Peyer's patch (tissue), 4 donors: ENCODE measurements at regions not wholly inside any gene's neighbourhood (a gene's known extent, or its start where the extent isn't known, plus 50 kb on each side); places are given as distances from the start of the nearest gene placed in this dataset.
"Not testable (repeated sequence)": the region's sequence is repeated elsewhere in the genome, so short reads cannot be mapped to it uniquely, and the experiment has no call there.

Source experiments
- DNase-seq, 3 donors: peaks; one replicate each; pipeline ENCODE4 v3.0.0-alpha.2; 2017 to 2019
- H3K27ac ChIP-seq, 4 donors: fragments of 200-600 bp; sonication (generic); one replicate each; pipeline ENCODE4 v1.5.1; 2016 to 2019
- H3K27me3 ChIP-seq, 2 donors: fragments of 200-600 bp; sonication (generic); one replicate each; pipeline ENCODE4 v1.5.1; 2019
- H3K36me3 ChIP-seq, 3 donors: fragments of 200-600 bp; sonication (generic); one replicate each; pipeline ENCODE4 v1.5.1; 2016 to 2019
- H3K4me1 ChIP-seq, 4 donors: fragments of 200-600 bp; sonication (generic); one replicate each; pipeline ENCODE4 v1.5.1; 2016 to 2019
- H3K4me3 ChIP-seq, 4 donors: fragments of 200-600 bp; sonication (generic); 1 replicate in 3 of 4; 2 replicates in 1 of 4; pipeline ENCODE4 v1.5.1; 2016 to 2019; ENCODE audit warnings: mild to moderate bottlenecking in 1 of 4
- H3K9me3 ChIP-seq, 4 donors: fragments of 200-600 bp; sonication (generic); one replicate each; pipeline ENCODE4 v1.5.1; 2016 to 2019; ENCODE audit warnings: mild to moderate bottlenecking in 1 of 4
- TF ChIP-seq, protein P1 (sequence below), 6 experiments: fragments of 450-650 bp in 4 of 6; fragments of 200-600 bp in 2 of 6; sonication (generic) in 1 of 6; IDR thresholded peaks; one replicate each; pipeline ENCODE4 v1.5.1; 2017 to 2019; ENCODE audit warnings: antibody characterized with exemption in 6 of 6, mild to moderate bottlenecking in 3 of 6, moderate library complexity in 1 of 6

DNA sequence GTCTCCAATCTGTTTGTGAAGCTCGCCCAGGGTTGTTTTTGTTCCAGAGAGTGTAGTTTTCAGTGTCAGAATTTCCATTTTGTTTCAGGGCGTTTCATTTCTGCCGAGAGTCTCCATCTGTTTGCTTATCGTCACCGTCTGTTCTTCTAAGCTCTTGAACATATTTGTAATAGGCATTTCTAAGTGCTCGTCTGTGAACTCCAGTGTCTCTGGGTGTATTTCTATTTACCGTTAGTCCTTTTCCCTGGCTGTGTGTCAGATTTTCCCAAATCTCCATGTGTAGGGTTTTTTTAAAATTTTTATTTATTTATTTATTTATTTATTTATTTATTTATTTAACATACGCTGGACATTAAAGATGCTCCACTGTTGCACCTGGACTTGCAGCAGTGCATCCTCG is 62.5 kb upstream of the LRPAP1 start:
- not testable (repeated sequence) for H3K27ac ChIP-seq

GRCh38 chr4:3589946-3590924 is 58.0 kb upstream of the LRPAP1 start:
- not testable (repeated sequence) for H3K36me3 ChIP-seq, H3K4me3 ChIP-seq, H3K4me1 ChIP-seq, H3K27me3 ChIP-seq, DNase-seq, H3K9me3 ChIP-seq, H3K27ac ChIP-seq

More for the DNA sequence above, 62.5 kb upstream of the LRPAP1 start:
- not testable (repeated sequence) for H3K36me3 ChIP-seq, H3K9me3 ChIP-seq, DNase-seq, H3K4me1 ChIP-seq, H3K4me3 ChIP-seq, H3K27me3 ChIP-seq

DNA sequence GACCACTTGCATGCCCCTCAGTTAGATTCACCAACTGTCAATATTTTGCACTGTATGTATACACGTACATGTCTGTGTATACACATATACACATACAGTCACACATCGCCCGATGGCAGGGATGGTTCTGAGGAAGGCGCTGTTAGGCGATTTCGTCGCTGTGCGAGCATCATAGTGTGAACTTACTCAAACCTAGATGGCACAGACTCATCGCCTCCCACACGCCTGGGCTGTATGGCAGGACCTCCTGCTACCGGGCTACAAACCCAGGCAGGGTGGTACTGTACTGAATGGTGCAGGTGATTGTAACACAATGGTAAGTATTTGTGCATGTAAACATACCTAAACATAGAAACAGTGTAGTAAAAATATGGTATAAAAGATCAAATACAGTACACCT is 57.2 kb upstream of the LRPAP1 start:
- not testable (repeated sequence) for H3K27me3 ChIP-seq, DNase-seq, H3K4me3 ChIP-seq, H3K9me3 ChIP-seq, H3K27ac ChIP-seq, H3K4me1 ChIP-seq, H3K36me3 ChIP-seq

DNA sequence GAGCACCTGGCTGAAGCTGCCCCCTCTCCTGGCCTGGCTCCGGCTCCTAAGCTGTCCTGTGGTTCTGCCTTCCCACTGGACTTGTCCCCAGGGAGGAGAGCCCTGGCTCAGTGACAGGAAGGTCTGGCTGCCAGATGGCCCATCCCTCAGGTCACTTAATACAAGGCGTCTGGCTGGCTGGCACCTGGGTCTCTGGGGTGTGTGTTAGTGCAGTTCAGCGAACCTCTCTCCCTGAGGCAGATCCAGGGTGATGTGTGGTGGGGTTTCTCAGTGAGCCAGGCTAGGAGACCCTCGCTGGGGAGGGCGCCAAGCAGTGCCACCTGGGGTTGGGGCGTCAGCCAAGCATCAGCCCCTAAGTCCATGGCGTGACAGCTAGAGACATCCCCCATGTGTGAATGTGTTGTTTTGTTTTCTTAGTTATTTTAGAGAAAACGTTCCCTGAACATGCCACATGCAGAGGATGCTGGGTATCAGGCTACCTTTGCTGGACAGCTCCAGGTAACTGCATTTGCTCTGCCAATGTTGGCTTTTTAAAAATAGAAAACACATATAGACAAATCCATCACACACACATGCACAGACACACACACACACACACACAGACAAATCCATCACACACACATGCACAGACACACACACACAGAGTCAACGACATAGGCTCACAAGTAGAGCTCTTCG is 56.4 kb upstream of the LRPAP1 start:
- not testable (repeated sequence) for H3K9me3 ChIP-seq, H3K4me3 ChIP-seq, H3K27me3 ChIP-seq, H3K4me1 ChIP-seq, H3K27ac ChIP-seq, H3K36me3 ChIP-seq
- DNase-seq, result peak in 2 of 3 donors; percentile 27 to 42

- not testable (repeated sequence) for H3K4me1 ChIP-seq, H3K36me3 ChIP-seq, H3K27me3 ChIP-seq, H3K4me3 ChIP-seq, H3K27ac ChIP-seq, DNase-seq, H3K9me3 ChIP-seq
Measured at GRCh38 chr4:3586596-3586995, 54.4 kb upstream of the LRPAP1 start.

DNA sequence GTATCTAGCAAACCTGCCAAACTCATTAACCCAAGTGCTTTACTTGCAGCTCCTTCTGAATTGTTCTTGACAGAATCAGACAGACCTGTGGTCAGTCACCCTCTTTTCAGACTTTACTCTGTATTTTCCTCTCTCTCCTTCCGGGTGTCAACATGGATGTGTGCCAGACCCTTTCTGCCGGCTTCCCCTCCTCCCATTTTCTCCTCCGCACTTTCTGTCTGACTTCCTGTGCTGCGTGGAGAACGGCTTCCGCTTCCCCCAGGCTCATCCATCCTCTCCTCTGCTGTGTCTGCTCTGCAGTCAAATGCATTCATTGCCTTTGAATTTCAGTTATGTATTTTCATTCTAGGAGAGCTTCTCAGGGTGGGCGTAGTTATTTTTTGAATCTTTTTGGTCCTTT is 53.3 kb upstream of the LRPAP1 start:
- H3K36me3 ChIP-seq, H3K4me3 ChIP-seq, H3K27me3 ChIP-seq, H3K4me1 ChIP-seq, H3K9me3 ChIP-seq, H3K27ac ChIP-seq, DNase-seq: not testable (repeated sequence)

DNA sequence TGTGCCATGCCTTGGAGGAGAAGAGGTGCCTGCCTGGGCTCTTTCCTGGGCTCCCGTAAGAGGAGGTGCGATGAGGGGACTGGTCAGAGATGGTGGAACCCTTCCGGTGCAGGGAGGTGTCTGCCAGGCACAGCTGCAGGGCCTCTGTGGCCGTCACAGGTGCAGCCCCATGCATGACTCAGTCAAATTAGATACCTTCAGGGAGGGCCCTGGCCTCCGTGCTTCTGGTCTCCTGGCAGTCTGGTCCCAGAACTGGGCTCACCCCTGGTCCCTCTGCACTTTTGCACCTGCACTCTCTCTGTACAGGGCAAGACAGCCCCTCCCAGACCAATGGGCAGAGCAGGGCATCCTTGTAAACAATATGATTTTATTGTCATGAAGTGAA is 49.9 kb upstream of the LRPAP1 start:
- TF ChIP-seq, protein P1, sequence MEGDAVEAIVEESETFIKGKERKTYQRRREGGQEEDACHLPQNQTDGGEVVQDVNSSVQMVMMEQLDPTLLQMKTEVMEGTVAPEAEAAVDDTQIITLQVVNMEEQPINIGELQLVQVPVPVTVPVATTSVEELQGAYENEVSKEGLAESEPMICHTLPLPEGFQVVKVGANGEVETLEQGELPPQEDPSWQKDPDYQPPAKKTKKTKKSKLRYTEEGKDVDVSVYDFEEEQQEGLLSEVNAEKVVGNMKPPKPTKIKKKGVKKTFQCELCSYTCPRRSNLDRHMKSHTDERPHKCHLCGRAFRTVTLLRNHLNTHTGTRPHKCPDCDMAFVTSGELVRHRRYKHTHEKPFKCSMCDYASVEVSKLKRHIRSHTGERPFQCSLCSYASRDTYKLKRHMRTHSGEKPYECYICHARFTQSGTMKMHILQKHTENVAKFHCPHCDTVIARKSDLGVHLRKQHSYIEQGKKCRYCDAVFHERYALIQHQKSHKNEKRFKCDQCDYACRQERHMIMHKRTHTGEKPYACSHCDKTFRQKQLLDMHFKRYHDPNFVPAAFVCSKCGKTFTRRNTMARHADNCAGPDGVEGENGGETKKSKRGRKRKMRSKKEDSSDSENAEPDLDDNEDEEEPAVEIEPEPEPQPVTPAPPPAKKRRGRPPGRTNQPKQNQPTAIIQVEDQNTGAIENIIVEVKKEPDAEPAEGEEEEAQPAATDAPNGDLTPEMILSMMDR (IDR thresholded peaks at IDR 0.05), result no peak
- no peak for DNase-seq
- H3K4me1 ChIP-seq, result peaks cover 0 to 4% (median 0%) of the 10 kb centered on the region in 4 donors

More for the DNA sequence above, 49.9 kb upstream of the LRPAP1 start:
- no peak overlapping the region for H3K4me3 ChIP-seq
- H3K27me3 ChIP-seq, result no peaks in the 10 kb centered on the region
- H3K27ac ChIP-seq, result no peak overlapping the region
- H3K9me3 ChIP-seq, result no peaks in the 10 kb centered on the region
- H3K36me3 ChIP-seq, result no peaks in the 10 kb centered on the region
